Suprapubic skin (tissue), 4 donors: ENCODE measurements at regions not wholly inside any gene's neighbourhood (a gene's known extent, or its start where the extent isn't known, plus 50 kb on each side); places are given as distances from the start of the nearest gene placed in this dataset.

ENCODE experiments used
- DNase-seq, 2 donors: peaks; one replicate each; pipeline ENCODE4 v3.0.0-alpha.2; 2019; ENCODE audit warnings: low spot score in 2 of 2
- H3K27ac ChIP-seq: fragments of 200-600 bp; sonication (generic); one replicate; pipeline ENCODE4 v1.5.1; 2019
- H3K27me3 ChIP-seq: fragments of 200-600 bp; sonication (generic); one replicate; pipeline ENCODE4 v1.5.1; 2019
- H3K36me3 ChIP-seq: fragments of 200-600 bp; sonication (generic); one replicate; pipeline ENCODE4 v1.5.1; 2019
- H3K4me1 ChIP-seq: fragments of 200-600 bp; sonication (generic); one replicate; pipeline ENCODE4 v1.5.1; 2019
- H3K4me3 ChIP-seq: fragments of 200-600 bp; sonication (generic); one replicate; pipeline ENCODE4 v1.5.1; 2019; ENCODE audit warnings: mild to moderate bottlenecking
- H3K9me3 ChIP-seq: fragments of 200-600 bp; sonication (generic); one replicate; pipeline ENCODE4 v1.5.1; 2019
- CTCF ChIP-seq, 2 donors: fragments of 200-600 bp in 1 of 2; fragments of 450-650 bp in 1 of 2; sonication (generic) in 1 of 2; IDR thresholded peaks; one replicate each; pipeline ENCODE4 v1.5.1; 2016 to 2019; ENCODE audit warnings: antibody characterized with exemption in 2 of 2, mild to moderate bottlenecking in 1 of 2, moderate library complexity in 1 of 2
- EP300 ChIP-seq: sonication (generic); formaldehyde crosslinking; IDR thresholded peaks from one replicate; pipeline ENCODE4 v1.6.1; 2017; ENCODE audit warnings: antibody characterized with exemption
- POLR2A ChIP-seq, 2 donors: fragments of 450-650 bp; IDR thresholded peaks; one replicate each; pipeline ENCODE4 v1.6.1; 2017; ENCODE audit warnings: antibody characterized with exemption in 2 of 2, mild to moderate bottlenecking in 2 of 2, moderate library complexity in 2 of 2
- POLR2AphosphoS5 ChIP-seq, 3 donors: sonication (generic); formaldehyde crosslinking; IDR thresholded peaks; one replicate each; pipeline ENCODE4 v1.6.1; 2017; ENCODE audit warnings: antibody characterized with exemption in 3 of 3
- WGBS: methylation state at CpG from one replicate; pipeline ENCODE4 v1.1.5; 2018; 5-methylcytosine and 5-hydroxymethylcytosine counted together

- no peak overlapping the region for H3K27ac ChIP-seq
- H3K4me3 ChIP-seq = no peak overlapping the region
- TF ChIP-seq CTCF (IDR thresholded peaks at IDR 0.05) (no peak), POLR2A (IDR thresholded peaks at IDR 0.05) (no peak), EP300 (no peak), POLR2AphosphoS5 (IDR thresholded peaks at IDR 0.05) (no peak)
- no peaks in the 10 kb centered on the region for H3K4me1 ChIP-seq
- DNase-seq = no peak
- no peaks in the 10 kb centered on the region for H3K9me3 ChIP-seq
- H3K27me3 ChIP-seq = no peaks in the 10 kb centered on the region
- no peaks in the 10 kb centered on the region for H3K36me3 ChIP-seq
- WGBS = 81% methylated on average over 2 of the region's 2 CpGs
Measured at GRCh38 chr11:91819195-91819594, 405.4 kb upstream of the FAT3 start.

- H3K27ac ChIP-seq = no peak overlapping the region
Measured at GRCh38 chr11:91817996-91818395, 406.6 kb upstream of the FAT3 start.

GRCh38 chr11:91813263-91813662, 411.4 kb upstream of the FAT3 start:
- TF ChIP-seq POLR2AphosphoS5 (IDR thresholded peaks at IDR 0.05) = no peak
- no peak for TF ChIP-seq POLR2A (IDR thresholded peaks at IDR 0.05)
- TF ChIP-seq CTCF (IDR thresholded peaks at IDR 0.05) = no peak
- no peak for TF ChIP-seq EP300
- H3K4me3 ChIP-seq = no peak overlapping the region

More at GRCh38 chr11:91817996-91818395, 406.6 kb upstream of the FAT3 start:
- H3K36me3 ChIP-seq = no peaks in the 10 kb centered on the region
- H3K4me1 ChIP-seq = no peaks in the 10 kb centered on the region
- no peaks in the 10 kb centered on the region for H3K9me3 ChIP-seq
- no peak overlapping the region for H3K4me3 ChIP-seq
- no peak for DNase-seq
- H3K27me3 ChIP-seq = no peaks in the 10 kb centered on the region
- no peak for TF ChIP-seq POLR2AphosphoS5 (IDR thresholded peaks at IDR 0.05)
- no peak for TF ChIP-seq EP300
- TF ChIP-seq POLR2A (IDR thresholded peaks at IDR 0.05) = no peak
- no peak for TF ChIP-seq CTCF (IDR thresholded peaks at IDR 0.05)
- WGBS = 90% methylated on average over 4 of the region's 4 CpGs

GRCh38 chr11:91810871-91811270, 413.7 kb upstream of the FAT3 start:
- H3K4me1 ChIP-seq = no peaks in the 10 kb centered on the region
- no peak for DNase-seq
- no peaks in the 10 kb centered on the region for H3K9me3 ChIP-seq
- 94% methylated on average over 3 of the region's 3 CpGs for WGBS
- no peaks in the 10 kb centered on the region for H3K36me3 ChIP-seq
- TF ChIP-seq EP300 (no peak), POLR2AphosphoS5 (IDR thresholded peaks at IDR 0.05) (no peak), CTCF (IDR thresholded peaks at IDR 0.05) (no peak), POLR2A (IDR thresholded peaks at IDR 0.05) (no peak)
- H3K27me3 ChIP-seq = no peaks in the 10 kb centered on the region
- H3K4me3 ChIP-seq = no peak overlapping the region
- no peak overlapping the region for H3K27ac ChIP-seq

More at GRCh38 chr11:91813263-91813662, 411.4 kb upstream of the FAT3 start:
- H3K27ac ChIP-seq = no peak overlapping the region
- H3K9me3 ChIP-seq = no peaks in the 10 kb centered on the region
- no peaks in the 10 kb centered on the region for H3K4me1 ChIP-seq
- DNase-seq = no peak
- no peaks in the 10 kb centered on the region for H3K36me3 ChIP-seq
- H3K27me3 ChIP-seq = no peaks in the 10 kb centered on the region

GRCh38 chr11:91805293-91805692, 419.3 kb upstream of the FAT3 start:
- TF ChIP-seq POLR2A (IDR thresholded peaks at IDR 0.05) (no peak), EP300 (no peak)
- Histone ChIP-seq H3K9me3 (no peaks in the 10 kb centered on the region), H3K4me3 (no peak overlapping the region), H3K36me3 (no peaks in the 10 kb centered on the region), H3K27ac (no peak overlapping the region), H3K27me3 (no peaks in the 10 kb centered on the region), H3K4me1 (no peaks in the 10 kb centered on the region)
- no peak for DNase-seq
- WGBS = 88% methylated on average over 1 of the region's 1 CpG

- no peak for DNase-seq
- Histone ChIP-seq H3K4me3 (no peak overlapping the region), H3K27ac (no peak overlapping the region)
Measured at GRCh38 chr11:91804042-91804441, 420.6 kb upstream of the FAT3 start.

More at GRCh38 chr11:91804042-91804441, 420.6 kb upstream of the FAT3 start:
- Histone ChIP-seq H3K4me1 (no peaks in the 10 kb centered on the region), H3K9me3 (no peaks in the 10 kb centered on the region), H3K36me3 (no peaks in the 10 kb centered on the region), H3K27me3 (no peaks in the 10 kb centered on the region)
- TF ChIP-seq POLR2A (IDR thresholded peaks at IDR 0.05) = no peak
- no peak for TF ChIP-seq POLR2AphosphoS5 (IDR thresholded peaks at IDR 0.05)
- TF ChIP-seq CTCF (IDR thresholded peaks at IDR 0.05) = no peak
- no peak for TF ChIP-seq EP300
- WGBS = 38% methylated on average over 1 of the region's 1 CpG
